ENCODE measurements at regions not wholly inside any gene's neighbourhood (a gene's known extent, or its start where the extent isn't known, plus 50 kb on each side); places are given as distances from the start of the nearest gene placed in this dataset.

DNA sequence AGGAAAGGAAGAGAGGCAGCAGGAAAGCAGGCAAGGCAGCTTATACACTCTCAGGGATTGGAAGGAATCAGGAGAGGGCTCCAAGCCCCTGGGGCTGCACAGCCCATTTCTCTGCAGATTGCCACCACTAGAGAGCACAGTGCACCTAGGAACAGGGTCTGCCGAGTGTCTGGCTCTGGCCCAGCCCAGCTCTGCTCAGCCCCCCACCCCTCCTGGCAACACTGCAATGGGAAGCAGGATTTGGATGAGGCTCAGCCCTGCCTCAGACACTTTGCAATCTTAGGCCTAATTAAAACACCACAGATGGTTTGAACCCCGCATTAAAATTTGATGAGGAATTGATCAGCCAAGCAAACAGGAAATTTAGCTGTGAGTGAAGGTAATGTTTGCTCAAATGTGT, 252.7 kb downstream of the DHX35 start (continued):
- no peak for TF ChIP-seq ZFP69B (tag by site-specific recombination; IDR thresholded peaks at IDR 0.05)
- TF ChIP-seq KLF7 (tag by site-specific recombination; IDR thresholded peaks at IDR 0.05; ENCODE audit: borderline replicate concordance) = no peak

DNA sequence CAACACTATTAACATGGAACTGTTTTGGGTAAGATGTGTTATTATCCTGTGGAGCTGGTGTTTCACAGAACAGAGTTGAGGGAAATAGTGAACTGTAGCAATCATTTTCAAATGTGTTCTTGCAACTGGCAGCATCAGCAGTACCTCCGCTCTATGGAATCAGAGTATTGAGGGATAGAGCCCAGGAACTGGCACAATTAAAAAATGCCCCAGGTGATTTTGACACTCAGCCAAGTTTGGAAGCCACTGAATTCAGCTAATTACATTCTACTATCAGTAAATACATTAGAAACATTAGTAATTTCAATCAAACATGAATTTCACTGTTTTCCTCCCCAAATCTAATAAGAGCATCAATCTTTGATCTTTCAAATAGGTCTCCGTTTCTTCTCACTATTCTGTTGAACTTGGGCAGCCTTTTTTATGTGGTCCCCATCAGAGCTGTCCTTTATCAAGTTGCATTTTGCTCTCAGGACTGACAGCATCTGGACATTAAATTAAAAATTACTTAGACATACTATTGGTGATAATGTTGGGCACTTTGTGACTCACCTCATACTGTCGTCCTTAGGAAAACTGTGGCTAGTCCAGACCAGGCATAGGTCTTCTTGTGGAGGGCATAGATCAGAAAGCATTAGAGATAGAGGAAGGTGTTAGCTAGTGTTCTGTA, 251.5 kb downstream of the DHX35 start:
- POLR2A ChIA-PET = no interaction called here
- CTCF ChIA-PET = no interaction called here

DNA sequence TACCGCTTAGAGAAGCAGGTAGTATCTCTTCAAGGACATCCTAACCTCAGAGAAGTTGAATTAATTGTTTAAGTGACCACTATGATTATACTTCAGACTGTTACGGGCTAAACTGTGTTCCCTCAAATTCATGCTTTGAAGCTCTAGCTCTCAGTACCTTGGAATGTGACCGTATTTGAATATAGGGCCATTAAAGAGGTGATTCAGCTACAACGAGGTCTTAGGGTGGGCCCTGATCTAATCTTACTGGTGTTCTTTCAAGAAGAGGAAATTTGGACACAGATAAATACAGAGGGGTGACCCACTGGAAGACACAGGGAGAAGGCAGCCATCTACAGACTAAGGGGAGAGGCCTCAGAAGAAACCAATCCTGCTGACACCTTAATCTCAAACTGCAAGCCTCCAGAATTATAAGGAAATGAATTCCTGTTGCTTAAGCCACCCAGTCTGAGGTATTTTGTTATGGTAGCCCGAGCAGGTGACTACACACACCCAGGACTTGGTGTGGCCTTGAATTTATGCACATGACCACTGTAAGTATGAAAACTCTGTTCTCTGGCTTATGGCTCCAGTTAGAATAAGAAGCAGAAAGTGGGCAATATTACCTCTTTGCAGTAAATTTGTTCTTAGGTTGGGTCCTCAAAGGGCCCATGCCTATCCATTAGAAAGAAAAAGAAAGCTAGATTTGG, 249.1 kb downstream of the DHX35 start:
- CTCF ChIA-PET = interaction anchor here (0.6 kb wide), 1 partner anchor 1781 kb away, joined by 3 read pairs; no protein-coding TSS in a partner anchor

More for the DNA sequence above, 251.5 kb downstream of the DHX35 start:
- Histone ChIP-seq H3K4me3 (ENCODE audit: low read depth, low read length) (no peak overlapping the region), H3K9me3 (ENCODE audit: control insufficient read depth, insufficient read depth, low read depth, low read length) (no peaks in the 10 kb centered on the region), H3K4me1 (ENCODE audit: control insufficient read depth, insufficient read depth, low read length) (no peaks in the 10 kb centered on the region), H3K27ac (ENCODE audit: extremely low read depth, low read depth, low read length) (no peak overlapping the region), H3K36me3 (ENCODE audit: control insufficient read depth in 2 of 2, insufficient read depth in 1 of 2, low read length in 2 of 2) (no peaks in the 10 kb centered on the region)
- TF ChIP-seq ZFP69B (tag by site-specific recombination; IDR thresholded peaks at IDR 0.05) = no peak
- TF ChIP-seq ZNF654 (tag by site-specific recombination; IDR thresholded peaks at IDR 0.05; ENCODE audit: low read depth) = no peak
- TF ChIP-seq, protein P1, sequence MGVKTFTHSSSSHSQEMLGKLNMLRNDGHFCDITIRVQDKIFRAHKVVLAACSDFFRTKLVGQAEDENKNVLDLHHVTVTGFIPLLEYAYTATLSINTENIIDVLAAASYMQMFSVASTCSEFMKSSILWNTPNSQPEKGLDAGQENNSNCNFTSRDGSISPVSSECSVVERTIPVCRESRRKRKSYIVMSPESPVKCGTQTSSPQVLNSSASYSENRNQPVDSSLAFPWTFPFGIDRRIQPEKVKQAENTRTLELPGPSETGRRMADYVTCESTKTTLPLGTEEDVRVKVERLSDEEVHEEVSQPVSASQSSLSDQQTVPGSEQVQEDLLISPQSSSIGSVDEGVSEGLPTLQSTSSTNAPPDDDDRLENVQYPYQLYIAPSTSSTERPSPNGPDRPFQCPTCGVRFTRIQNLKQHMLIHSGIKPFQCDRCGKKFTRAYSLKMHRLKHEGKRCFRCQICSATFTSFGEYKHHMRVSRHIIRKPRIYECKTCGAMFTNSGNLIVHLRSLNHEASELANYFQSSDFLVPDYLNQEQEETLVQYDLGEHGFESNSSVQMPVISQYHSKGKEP (tag by site-specific recombination; IDR thresholded peaks at IDR 0.05) = no peak
- TF ChIP-seq ZNF830 (tag by site-specific recombination; IDR thresholded peaks at IDR 0.05; ENCODE audit: low read depth) = no peak
- TF ChIP-seq ZNF510 (tag by site-specific recombination; IDR thresholded peaks at IDR 0.05; ENCODE audit: insufficient replicate concordance) = no peak
- no peak for TF ChIP-seq ZNF596 (tag by site-specific recombination; IDR thresholded peaks at IDR 0.05)
- TF ChIP-seq MEIS1 (CRISPR knock-in tag; IDR thresholded peaks at IDR 0.05; ENCODE audit: borderline replicate concordance) = no peak
- no peak for TF ChIP-seq ZSCAN30 (tag by site-specific recombination; IDR thresholded peaks at IDR 0.05)
- TF ChIP-seq ZBTB21 (tag by site-specific recombination; IDR thresholded peaks at IDR 0.05) = no peak
- TF ChIP-seq ZNF600 (tag by site-specific recombination; IDR thresholded peaks at IDR 0.05) = no peak
- TF ChIP-seq ZNF555 (tag by site-specific recombination; conservative IDR thresholded peaks at IDR 0.05) = no peak
- TF ChIP-seq ZNF707 (tag by site-specific recombination; IDR thresholded peaks at IDR 0.05) = no peak
- TF ChIP-seq ZIC2 (tag by site-specific recombination; IDR thresholded peaks at IDR 0.05) = no peak
- no peak for TF ChIP-seq ZSCAN23 (tag by site-specific recombination; IDR thresholded peaks at IDR 0.05)

More for the DNA sequence above, 249.1 kb downstream of the DHX35 start:
- Histone ChIP-seq H3K9me3 (ENCODE audit: control insufficient read depth, insufficient read depth, low read depth, low read length) (no peaks in the 10 kb centered on the region), H3K27ac (ENCODE audit: extremely low read depth, low read depth, low read length) (no peak overlapping the region), H3K4me1 (ENCODE audit: control insufficient read depth, insufficient read depth, low read length) (no peaks in the 10 kb centered on the region), H3K36me3 (ENCODE audit: control insufficient read depth in 2 of 2, insufficient read depth in 1 of 2, low read length in 2 of 2) (no peaks in the 10 kb centered on the region), H3K4me3 (ENCODE audit: low read depth, low read length) (no peak overlapping the region)
- TF ChIP-seq SETDB1 (IDR thresholded peaks at IDR 0.05; ENCODE audit: insufficient read length, low read length) (no peak), ZNF202 (tag by site-specific recombination; IDR thresholded peaks at IDR 0.05; ENCODE audit: borderline replicate concordance) (no peak), ZNF140 (tag by site-specific recombination; IDR thresholded peaks at IDR 0.05) (no peak), GFI1B (tag by site-specific recombination; IDR thresholded peaks at IDR 0.05) (no peak), ZNF621 (tag by site-specific recombination; IDR thresholded peaks at IDR 0.05) (no peak), ZNF2 (tag by site-specific recombination; IDR thresholded peaks at IDR 0.05) (no peak), ZNF596 (tag by site-specific recombination; IDR thresholded peaks at IDR 0.05) (no peak), ZNF629 (tag by site-specific recombination; IDR thresholded peaks at IDR 0.05) (no peak), KLF10 (tag by site-specific recombination; IDR thresholded peaks at IDR 0.05) (no peak), ZNF423 (tag by site-specific recombination; IDR thresholded peaks at IDR 0.05) (no peak), ZNF707 (tag by site-specific recombination; IDR thresholded peaks at IDR 0.05) (no peak), OVOL3 (tag by site-specific recombination; IDR thresholded peaks at IDR 0.05) (no peak), ZNF157 (tag by site-specific recombination; IDR thresholded peaks at IDR 0.05) (no peak), SP7 (tag by site-specific recombination; IDR thresholded peaks at IDR 0.05) (no peak), ZNF585B (tag by site-specific recombination; IDR thresholded peaks at IDR 0.05) (no peak), TCF7L2 (IDR thresholded peaks at IDR 0.05; ENCODE audit: borderline replicate concordance, low read depth, low read length) (no peak), ZNF112 (tag by site-specific recombination; IDR thresholded peaks at IDR 0.05) (no peak)
- TF ChIP-seq, protein P2, sequence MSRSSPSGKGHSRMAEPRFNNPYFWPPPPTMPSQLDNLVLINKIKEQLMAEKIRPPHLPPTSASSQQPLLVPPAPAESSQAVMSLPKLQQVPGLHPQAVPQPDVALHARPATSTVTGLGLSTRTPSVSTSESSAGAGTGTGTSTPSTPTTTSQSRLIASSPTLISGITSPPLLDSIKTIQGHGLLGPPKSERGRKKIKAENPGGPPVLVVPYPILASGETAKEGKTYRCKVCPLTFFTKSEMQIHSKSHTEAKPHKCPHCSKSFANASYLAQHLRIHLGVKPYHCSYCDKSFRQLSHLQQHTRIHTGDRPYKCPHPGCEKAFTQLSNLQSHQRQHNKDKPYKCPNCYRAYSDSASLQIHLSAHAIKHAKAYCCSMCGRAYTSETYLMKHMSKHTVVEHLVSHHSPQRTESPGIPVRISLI (tag by site-specific recombination; IDR thresholded peaks at IDR 0.05) = no peak
- TF ChIP-seq, protein P3, sequence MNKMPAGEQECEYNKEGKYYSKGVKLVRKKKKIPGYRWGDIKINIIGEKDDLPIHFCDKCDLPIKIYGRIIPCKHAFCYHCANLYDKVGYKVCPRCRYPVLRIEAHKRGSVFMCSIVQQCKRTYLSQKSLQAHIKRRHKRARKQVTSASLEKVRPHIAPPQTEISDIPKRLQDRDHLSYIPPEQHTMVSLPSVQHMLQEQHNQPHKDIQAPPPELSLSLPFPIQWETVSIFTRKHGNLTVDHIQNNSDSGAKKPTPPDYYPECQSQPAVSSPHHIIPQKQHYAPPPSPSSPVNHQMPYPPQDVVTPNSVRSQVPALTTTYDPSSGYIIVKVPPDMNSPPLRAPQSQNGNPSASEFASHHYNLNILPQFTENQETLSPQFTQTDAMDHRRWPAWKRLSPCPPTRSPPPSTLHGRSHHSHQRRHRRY (tag by site-specific recombination; IDR thresholded peaks at IDR 0.05) = no peak
- POLR2A ChIA-PET = no interaction called here

All from HEK293 (cell line).